Subcutaneous abdominal adipose tissue (tissue), 5 donors: ENCODE measurements at regions not wholly inside any gene's neighbourhood (a gene's known extent, or its start where the extent isn't known, plus 50 kb on each side); places are given as distances from the start of the nearest gene placed in this dataset.

Experiments
- H3K27ac ChIP-seq: one replicate; pipeline ENCODE4 v1.7.0; 2013; ENCODE audit warnings: low read depth, mild to moderate bottlenecking, inconsistent platforms, low read length, moderate library complexity
- H3K27me3 ChIP-seq, 5 donors: one replicate each; pipeline ENCODE4 v1.7.0; 2013; ENCODE audit warnings: low read length in 5 of 5, inconsistent platforms in 1 of 5; ENCODE audit not compliant: control insufficient read depth in 5 of 5, insufficient read depth in 4 of 5
- H3K36me3 ChIP-seq, 5 donors: one replicate each; pipeline ENCODE4 v1.7.0; 2013; ENCODE audit warnings: low read length in 5 of 5; ENCODE audit not compliant: control insufficient read depth in 5 of 5, insufficient read depth in 5 of 5
- H3K4me1 ChIP-seq, 5 donors: one replicate each; pipeline ENCODE4 v1.7.0; 2013; ENCODE audit warnings: low read length in 5 of 5, mild to moderate bottlenecking in 3 of 5, moderate library complexity in 1 of 5; ENCODE audit not compliant: control insufficient read depth in 5 of 5, insufficient read depth in 5 of 5
- H3K4me3 ChIP-seq, 5 donors: one replicate each; pipeline ENCODE4 v1.7.0; 2013; ENCODE audit warnings: low read length in 5 of 5, low read depth in 1 of 5
- H3K9ac ChIP-seq, 5 donors: one replicate each; pipeline ENCODE4 v1.7.0; 2013; ENCODE audit warnings: low read length in 5 of 5, mild to moderate bottlenecking in 4 of 5, moderate library complexity in 3 of 5
- H3K9me3 ChIP-seq, 5 donors: one replicate each; pipeline ENCODE4 v1.7.0; 2013; ENCODE audit warnings: low read length in 5 of 5; ENCODE audit not compliant: control insufficient read depth in 5 of 5
- donor health status: healthy.
- donor health status: healthy.
- donor health status: healthy.
- donor health status: healthy.
- donor health status: healthy.

- Histone ChIP-seq H3K27me3 (no peaks in the 10 kb centered on the region), H3K36me3 (no peaks in the 10 kb centered on the region), H3K27ac (no peak overlapping the region), H3K9me3 (peaks cover 0 to 3% (median 0%) of the 10 kb centered on the region in 5 donors), H3K4me3 (no peak overlapping the region), H3K4me1 (no peaks in the 10 kb centered on the region), H3K9ac (no peak overlapping the region)
These were observed 282.9 kb upstream of the LYZL1 start for GRCh38 chr10:29005988-29006387.

DNA sequence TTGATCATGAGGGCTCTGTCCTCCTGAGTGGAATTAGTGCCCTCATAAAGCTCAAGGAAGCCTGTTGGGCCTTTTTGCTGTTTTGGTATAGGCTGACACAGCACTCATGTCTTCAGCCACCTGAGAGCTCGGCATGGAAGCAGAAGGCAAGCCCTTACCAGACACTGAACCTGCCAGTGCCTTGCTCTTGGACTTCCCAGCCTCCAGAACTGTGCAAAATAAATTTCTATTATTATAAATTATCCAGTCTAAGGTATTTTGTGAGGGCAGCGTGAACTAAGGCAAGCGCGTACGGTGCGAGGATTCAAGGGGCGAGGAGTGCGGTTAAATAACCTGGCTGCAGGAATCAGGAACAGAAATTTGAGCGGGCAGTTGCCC lies 281.5 kb upstream of the LYZL1 start:
- Histone ChIP-seq H3K9me3 (peaks cover 0 to 3% (median 0%) of the 10 kb centered on the region in 5 donors), H3K27ac (no peak overlapping the region), H3K36me3 (no peaks in the 10 kb centered on the region), H3K4me1 (no peaks in the 10 kb centered on the region), H3K9ac (no peak overlapping the region), H3K27me3 (no peaks in the 10 kb centered on the region), H3K4me3 (no peak overlapping the region)

DNA sequence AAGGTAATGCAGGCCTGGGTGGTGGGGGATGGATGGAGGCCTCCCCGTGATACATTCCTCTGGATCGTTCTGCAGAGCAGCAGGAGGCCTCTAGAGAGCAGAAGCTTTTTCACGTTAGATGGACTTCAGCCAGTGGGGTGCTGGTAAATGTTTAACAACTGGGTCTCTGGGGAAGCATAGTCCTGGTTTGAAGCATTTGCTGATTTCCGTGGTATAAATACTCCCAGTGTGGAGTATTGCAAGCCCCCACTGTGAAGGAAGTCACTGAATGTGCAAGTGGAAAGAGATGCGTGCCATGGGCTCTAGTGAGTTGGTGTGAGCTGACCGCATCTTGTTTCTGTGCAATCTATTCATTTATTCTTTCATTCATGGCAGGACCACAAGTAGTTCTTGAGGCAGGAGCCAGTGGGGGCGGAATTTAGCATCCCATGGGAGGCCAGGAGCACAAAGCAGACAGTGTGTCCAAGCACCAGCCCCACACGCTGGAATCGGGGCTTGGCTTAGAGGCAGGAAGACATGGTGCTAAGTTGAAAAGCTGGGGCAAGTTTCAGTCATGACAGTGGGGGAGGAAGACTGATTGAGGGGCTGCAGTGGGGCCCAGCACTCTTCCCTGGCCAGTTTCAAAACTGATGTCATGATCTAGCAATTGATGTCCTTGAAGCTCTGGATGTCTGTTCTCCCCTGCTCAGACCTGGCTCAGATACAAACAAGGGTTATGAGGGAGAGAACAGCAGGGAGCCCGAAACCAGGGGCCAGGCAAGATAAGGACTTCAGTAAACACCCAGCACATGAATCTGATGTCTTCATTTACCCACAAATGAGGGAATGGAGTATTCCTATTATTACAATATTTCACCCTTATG lies 280.9 kb upstream of the LYZL1 start:
- Histone ChIP-seq H3K4me3 (no peak overlapping the region), H3K9me3 (peaks cover 0 to 3% (median 0%) of the 10 kb centered on the region in 5 donors), H3K27ac (no peak overlapping the region), H3K27me3 (no peaks in the 10 kb centered on the region), H3K9ac (no peak overlapping the region), H3K36me3 (no peaks in the 10 kb centered on the region), H3K4me1 (no peaks in the 10 kb centered on the region)

- Histone ChIP-seq H3K27ac (no peak overlapping the region), H3K9ac (no peak overlapping the region), H3K4me3 (no peak overlapping the region), H3K36me3 (no peaks in the 10 kb centered on the region), H3K4me1 (no peaks in the 10 kb centered on the region), H3K9me3 (peaks cover 0 to 3% (median 0%) of the 10 kb centered on the region in 5 donors), H3K27me3 (no peaks in the 10 kb centered on the region)
These were observed 279.4 kb upstream of the LYZL1 start for GRCh38 chr10:29009464-29009863.

DNA sequence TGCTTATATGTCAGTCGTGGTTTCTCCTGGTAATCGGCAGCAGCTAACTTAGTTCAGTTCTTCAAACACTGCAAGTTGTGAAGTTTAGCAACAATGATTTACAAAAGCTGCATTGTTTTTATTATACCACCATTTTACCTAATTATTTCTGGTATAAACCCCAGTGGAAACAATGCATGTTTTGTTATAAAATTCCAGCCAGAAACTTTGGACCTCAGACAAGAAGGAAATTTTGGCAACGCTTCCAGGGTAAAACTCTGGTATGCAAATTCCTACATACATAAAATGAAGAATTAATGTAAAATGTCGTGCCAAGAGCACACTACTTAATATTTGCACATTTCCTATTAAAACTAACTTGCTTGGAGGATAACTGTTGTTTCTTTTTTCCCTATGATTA lies 277.4 kb upstream of the LYZL1 start:
- Histone ChIP-seq H3K27me3 (no peaks in the 10 kb centered on the region), H3K4me1 (no peaks in the 10 kb centered on the region), H3K9me3 (peaks cover 0 to 3% (median 0%) of the 10 kb centered on the region in 5 donors), H3K9ac (no peak overlapping the region), H3K27ac (no peak overlapping the region), H3K36me3 (no peaks in the 10 kb centered on the region), H3K4me3 (no peak overlapping the region)

DNA sequence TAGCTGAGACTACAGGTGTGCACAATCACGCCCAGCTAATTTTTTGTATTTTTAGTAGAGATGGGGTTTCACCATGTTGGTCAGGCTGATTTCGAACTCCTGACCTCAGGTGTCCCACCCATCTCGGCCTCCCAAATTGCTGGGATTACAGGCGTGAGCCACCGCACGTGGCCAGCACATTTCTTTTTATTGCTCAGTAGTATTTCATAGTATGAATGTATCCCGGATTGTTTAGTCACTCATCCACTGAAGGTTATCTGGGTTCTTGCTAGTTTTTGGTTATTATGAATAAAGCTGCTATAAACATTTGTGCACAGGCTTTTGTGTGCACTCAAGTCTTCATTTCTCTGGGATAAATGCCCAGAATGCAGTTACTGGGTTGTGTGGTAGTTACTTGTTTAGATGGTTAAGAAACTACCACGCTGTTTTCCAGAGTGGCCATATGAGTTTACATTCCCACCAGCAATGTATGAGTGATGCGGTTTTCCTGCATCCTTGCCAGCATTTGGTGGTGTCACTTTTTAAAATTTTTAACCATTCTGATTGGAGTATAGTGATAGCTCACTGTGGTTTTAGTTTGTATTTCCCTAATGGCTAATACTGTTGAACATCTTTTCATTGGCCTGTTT lies 275.8 kb upstream of the LYZL1 start:
- no peaks in the 10 kb centered on the region for H3K36me3 ChIP-seq
- H3K9ac ChIP-seq, result no peak overlapping the region
- H3K4me1 ChIP-seq, result no peaks in the 10 kb centered on the region
- H3K27ac ChIP-seq, result no peak overlapping the region
- no peaks in the 10 kb centered on the region for H3K9me3 ChIP-seq
- H3K27me3 ChIP-seq, result no peaks in the 10 kb centered on the region
- no peak overlapping the region for H3K4me3 ChIP-seq

DNA sequence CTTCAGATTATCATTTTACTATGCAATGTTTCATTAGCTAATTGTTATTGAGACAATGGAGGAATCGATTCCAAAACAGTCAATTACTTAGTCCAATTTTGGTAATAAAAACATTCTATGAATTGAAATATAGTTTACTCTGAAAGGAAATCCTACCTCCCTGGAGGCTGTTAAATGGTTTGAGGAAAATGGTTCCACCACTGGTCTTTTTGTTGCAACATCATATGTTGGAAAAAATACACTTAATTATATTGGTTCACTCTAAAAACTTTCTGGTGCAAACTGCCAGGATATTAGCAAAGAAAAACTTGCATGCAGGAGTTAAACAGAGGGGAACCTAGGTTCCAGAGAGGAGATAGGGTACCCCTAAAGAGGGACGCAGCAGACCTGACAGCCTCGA lies 267.3 kb upstream of the LYZL1 start:
- no peak overlapping the region for H3K9ac ChIP-seq
- H3K9me3 ChIP-seq, result no peaks in the 10 kb centered on the region
- H3K4me1 ChIP-seq, result no peaks in the 10 kb centered on the region
- no peak overlapping the region for H3K4me3 ChIP-seq
- H3K36me3 ChIP-seq, result no peaks in the 10 kb centered on the region
- no peak overlapping the region for H3K27ac ChIP-seq
- no peaks in the 10 kb centered on the region for H3K27me3 ChIP-seq

DNA sequence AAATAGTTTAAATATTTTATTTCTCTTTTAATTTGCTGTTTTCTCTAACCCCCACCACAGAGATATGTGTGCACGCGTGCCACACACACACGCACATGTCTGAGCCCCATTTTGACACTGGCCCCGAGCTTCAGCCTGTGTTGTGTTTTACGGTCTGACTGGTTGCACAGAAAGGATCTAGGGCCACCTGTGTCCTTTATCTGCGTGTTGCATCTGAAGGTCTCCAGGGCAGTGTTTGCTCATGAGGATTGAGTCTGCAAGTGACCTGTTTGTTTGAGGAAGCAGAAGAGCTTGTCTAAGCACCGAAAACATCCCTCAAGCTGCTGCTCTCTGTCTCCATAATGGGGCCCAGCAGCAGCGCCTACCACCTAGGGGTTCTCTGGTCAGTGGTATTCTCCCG lies 266.4 kb upstream of the LYZL1 start:
- H3K27ac ChIP-seq, result no peak overlapping the region
- H3K9ac ChIP-seq, result no peak overlapping the region

DNA sequence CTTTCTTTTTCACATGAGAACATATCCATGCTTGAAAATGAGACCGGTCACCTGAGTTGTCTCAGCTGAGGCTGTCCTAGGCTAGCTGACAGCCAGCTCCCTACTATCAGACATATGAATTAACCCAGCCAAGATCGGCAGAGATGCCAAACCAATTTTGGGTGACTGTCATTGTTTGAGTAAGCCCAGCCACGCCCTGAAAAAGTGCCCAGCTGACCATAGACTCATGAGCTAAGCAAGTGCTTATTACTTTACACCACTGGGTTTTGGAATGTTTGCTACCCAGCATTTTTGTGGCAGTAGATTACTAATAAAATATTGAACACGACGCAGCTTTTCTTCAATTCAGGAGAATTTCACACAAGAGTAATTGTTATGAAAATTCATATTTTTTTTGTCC lies 265.2 kb upstream of the LYZL1 start:
- no peak overlapping the region for H3K27ac ChIP-seq

More for the DNA sequence above, 266.4 kb upstream of the LYZL1 start:
- no peaks in the 10 kb centered on the region for H3K27me3 ChIP-seq
- H3K4me1 ChIP-seq, result peaks cover 0 to 5% (median 4%) of the 10 kb centered on the region in 5 donors
- H3K9me3 ChIP-seq, result no peaks in the 10 kb centered on the region
- H3K4me3 ChIP-seq, result no peak overlapping the region
- H3K36me3 ChIP-seq, result no peaks in the 10 kb centered on the region

GRCh38 chr10:29026065-29026797 lies 262.6 kb upstream of the LYZL1 start:
- Histone ChIP-seq H3K36me3 (no peaks in the 10 kb centered on the region), H3K9me3 (no peaks in the 10 kb centered on the region), H3K9ac (no peak overlapping the region), H3K27me3 (no peaks in the 10 kb centered on the region), H3K27ac (no peak overlapping the region), H3K4me3 (no peak overlapping the region), H3K4me1 (peaks cover 0 to 5% (median 4%) of the 10 kb centered on the region in 5 donors)

More for the DNA sequence above, 265.2 kb upstream of the LYZL1 start:
- no peaks in the 10 kb centered on the region for H3K27me3 ChIP-seq
- H3K4me1 ChIP-seq, result peaks cover 0 to 5% (median 4%) of the 10 kb centered on the region in 5 donors
- H3K9ac ChIP-seq, result no peak overlapping the region
- H3K4me3 ChIP-seq, result no peak overlapping the region
- H3K9me3 ChIP-seq, result no peaks in the 10 kb centered on the region
- no peaks in the 10 kb centered on the region for H3K36me3 ChIP-seq
